Stimulated activated CD4-positive, alpha-beta T cell treated with anti-CD3 and anti-CD28 coated beads, Interleukin-15, amount 100 ng/mL, for 1 hour (primary cell): ENCODE measurements at regions not wholly inside any gene's neighbourhood (a gene's known extent, or its start where the extent isn't known, plus 50 kb on each side); places are given as distances from the start of the nearest gene placed in this dataset.

Experiments used
- DNase-seq, 2 donors: peaks; one replicate each; pipeline ENCODE4 v3.0.0-alpha.2; 2020; ENCODE audit warnings: low read depth in 1 of 2, low spot score in 1 of 2

DNA sequence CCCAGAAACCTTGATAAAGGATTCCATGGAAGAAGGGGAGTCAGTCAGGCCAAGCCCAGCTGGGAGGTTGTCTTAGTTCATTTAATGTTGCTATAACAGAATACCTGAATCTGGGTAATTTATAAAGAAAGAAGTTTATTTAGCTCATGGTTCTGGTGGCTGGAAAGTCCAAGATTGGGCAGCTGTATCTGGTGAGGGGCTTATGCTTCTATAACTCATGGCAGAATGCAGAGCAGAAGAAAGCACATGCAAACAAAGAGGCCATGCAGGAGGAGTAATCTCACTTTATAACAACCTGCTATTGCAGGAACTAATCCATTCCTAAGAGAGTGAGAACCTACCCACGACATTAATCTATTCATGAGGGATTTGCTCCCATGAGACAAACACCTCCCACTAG is 54.2 kb upstream of the ANKRD1 start:
- no peak for DNase-seq

- no peak for DNase-seq
These were observed 56.4 kb upstream of the ANKRD1 start for GRCh38 chr10:90977162-90977854.

- no peak for DNase-seq
These were observed 57.1 kb upstream of the ANKRD1 start for GRCh38 chr10:90977855-90978486.

DNA sequence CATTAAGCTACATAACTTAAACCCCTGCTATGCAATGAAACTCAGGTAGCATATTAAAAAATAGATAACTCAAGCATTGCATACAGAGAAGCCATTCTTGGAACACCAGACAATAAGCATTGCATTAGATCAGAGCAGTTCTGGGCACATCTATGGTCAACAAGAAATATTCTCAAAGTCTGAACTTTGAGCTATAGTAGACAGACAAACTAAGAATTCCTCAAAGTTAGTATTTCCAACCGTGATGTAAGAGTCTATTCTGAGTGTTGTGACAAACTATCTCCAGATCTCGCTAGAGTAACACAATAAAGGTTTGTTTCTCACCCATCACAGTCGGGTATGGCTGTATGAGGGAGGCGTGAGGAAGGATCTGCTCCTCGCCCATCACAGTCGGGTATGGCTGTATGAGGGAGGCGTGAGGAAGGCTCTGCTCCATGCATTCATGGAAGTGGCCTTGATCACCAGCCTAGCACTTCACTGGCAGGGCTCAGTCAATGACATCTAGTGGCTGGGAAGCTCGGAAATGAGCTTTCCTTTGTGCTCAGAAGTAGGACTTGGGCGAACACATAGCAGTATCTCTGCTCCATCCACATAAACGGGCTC is 61.6 kb upstream of the ANKRD1 start:
- DNase-seq = no peak

- no peak for DNase-seq
These were observed 63.1 kb upstream of the ANKRD1 start for GRCh38 chr10:90983914-90984549.

GRCh38 chr10:90984898-90985297 is 64.0 kb upstream of the ANKRD1 start:
- no peak for DNase-seq

DNA sequence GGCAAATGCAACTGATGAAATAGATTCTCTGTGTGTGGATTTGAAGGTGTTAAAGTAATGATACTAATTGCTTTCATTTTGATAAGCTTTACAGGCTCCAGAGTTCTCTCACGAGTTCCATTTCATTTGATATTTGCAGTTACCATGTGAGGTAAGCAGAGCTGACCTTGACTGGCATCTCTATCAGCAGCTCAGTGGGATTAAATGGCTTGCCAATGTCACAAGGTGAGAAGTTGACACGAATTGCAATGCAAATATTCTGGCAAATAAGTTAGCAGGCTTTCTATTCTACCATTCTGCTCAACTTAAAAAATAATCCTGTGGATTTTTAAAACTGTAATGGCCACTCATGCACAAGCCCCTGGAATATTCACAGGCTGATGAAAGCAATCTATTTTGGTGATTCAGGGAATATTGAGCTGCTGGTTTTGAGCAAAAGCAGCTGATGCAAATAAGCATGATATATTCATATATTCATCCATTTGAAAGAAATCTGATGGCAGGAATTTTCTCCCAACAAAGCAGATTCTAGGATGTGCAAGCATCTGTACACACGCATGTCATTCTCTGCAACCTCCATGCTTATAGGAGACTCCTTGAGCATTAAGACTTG is 64.5 kb upstream of the ANKRD1 start:
- DNase-seq = no peak

DNA sequence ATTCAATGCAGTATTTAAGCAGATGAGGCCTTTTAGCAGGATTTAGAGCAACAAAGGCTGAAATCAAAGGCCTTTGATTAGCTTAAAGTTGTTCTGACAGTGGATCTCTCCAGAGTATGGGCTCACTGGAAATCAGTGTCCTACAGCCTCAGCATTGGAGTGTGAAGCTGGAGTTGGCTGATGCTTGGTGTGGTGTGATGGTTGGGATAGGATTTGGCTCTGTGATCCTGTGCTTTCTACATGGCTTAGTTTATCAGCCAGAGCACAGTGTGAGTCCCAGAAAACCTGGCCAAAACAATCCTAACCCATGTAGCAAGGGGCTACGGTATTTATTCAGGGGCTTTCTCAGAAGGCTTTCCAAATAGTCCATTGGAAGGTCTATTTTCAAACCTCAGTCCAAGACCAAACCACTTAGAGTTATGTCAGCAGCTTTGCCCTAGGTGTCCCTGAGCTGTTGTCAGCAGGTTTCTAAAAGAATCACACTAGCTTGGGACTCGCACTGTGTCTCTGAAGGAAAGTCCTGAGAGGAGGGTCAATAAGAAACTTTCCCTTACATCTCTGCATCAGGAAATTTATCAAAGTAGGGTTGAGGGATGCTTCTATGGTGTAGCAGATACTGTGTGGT is 65.4 kb upstream of the ANKRD1 start:
- DNase-seq = no peak

DNA sequence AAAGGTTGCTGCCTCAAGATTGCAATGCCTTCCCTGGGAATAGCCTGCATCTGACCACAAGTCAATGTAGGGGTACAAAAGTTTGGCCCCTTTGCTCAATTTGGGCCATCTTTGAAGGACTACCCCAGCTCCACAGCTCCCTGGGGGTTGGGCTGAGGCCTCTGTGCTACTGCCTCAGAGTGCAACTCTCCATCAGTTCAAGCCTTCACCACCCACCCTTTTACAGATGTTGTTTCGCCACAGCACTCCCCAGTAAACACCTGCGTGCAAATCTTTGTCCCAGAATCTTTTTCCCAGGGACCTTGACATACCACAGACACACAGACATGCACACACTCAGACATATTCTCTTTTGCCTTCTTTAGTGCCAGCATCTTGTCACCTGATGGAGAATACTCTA is 66.0 kb upstream of the ANKRD1 start:
- no peak for DNase-seq

DNA sequence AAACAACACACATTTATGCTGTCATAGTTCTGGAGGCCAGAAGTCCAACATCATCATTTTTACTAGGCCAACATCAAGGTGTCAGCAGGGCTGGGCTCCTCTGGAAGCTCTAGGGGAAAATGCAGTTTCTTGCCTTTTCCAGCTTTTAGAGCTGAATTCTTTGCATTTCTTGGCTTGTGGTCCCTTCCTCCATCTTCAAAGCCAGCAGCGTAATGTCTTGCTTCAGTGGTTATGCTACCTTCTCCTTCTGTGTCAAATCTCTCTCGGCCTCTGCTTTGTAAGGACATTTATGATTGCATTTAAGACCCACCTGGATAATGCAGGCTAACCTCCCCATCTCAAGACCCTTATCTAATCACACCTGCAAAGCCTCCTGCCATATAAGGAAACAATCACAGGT is 66.5 kb upstream of the ANKRD1 start:
- DNase-seq = no peak

GRCh38 chr10:90988024-90988423 is 67.1 kb upstream of the ANKRD1 start:
- DNase-seq = no peak

GRCh38 chr10:90988802-90989201 is 67.9 kb upstream of the ANKRD1 start:
- DNase-seq = no peak

DNA sequence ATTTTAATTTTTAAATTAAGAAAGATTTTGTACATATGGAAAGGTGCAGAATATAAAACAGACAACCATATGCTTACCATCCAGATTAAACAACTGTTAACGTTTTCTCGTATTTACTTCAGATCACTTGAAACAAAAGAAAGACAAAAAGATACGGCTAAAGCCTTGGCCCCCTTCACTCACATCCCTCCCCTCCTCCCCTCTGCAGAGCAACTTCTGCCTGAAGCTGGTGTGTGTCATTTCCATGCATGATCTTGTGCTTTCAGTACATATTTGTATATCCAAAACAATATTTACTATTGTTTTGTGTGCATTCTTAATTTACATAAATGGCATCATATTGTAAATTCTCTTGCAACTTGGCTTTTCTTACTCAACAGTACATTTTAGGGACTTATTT is 68.5 kb upstream of the ANKRD1 start:
- no peak for DNase-seq

GRCh38 chr10:90992462-90992861 is 71.6 kb upstream of the ANKRD1 start:
- no peak for DNase-seq

- DNase-seq = no peak
These were observed 72.5 kb upstream of the ANKRD1 start for GRCh38 chr10:90993340-90993739.

DNA sequence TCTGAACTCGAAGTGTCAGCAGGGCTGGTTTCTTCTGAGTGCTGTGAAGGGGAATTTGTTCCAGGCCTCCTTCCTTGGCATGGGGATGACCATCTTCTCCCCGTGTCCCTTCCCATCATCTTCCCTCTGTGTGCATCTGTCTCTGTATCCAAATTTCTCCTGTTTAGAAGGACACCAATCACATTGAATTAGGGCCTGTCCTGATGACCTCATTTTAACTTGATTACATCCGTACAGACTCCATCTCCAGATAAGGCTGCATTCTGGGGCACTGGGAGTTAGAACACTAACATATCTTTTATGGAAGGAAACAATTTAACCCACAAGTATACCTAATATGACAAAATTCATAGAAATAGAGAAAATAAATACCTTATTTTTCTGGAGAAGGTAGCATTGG is 76.8 kb upstream of the ANKRD1 start:
- DNase-seq = no peak

GRCh38 chr10:90998733-90999511 is 78.0 kb upstream of the ANKRD1 start:
- DNase-seq = no peak

DNA sequence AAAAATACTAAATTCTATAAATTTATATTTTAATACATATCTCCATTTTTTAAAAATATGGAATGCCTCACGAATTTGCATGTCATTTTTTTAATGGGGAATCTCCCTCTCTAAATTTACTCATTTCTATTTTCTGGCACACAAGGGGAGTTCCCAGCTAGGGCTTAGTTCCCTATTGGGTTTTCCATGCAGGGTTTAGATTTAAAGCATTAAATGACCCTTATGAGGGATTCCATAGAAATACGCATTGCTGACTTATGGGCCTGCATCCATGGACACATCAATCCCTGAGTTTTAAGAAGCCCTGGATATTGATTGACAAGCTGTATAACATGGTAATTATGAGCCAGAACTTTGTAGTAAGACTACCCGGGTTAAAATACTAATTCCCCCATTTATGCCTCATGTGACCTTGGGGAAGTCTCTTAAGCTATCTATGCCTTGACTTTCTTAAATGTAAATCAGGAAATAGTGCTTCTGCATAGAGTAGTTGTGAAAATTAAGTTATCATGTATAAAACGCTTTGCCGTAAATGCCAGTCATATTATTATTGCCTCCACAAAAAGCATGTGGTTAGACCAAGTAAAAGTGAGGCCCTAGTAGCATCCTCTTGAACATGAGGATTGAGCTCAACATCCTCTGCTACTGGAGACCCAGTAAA is 78.8 kb upstream of the ANKRD1 start:
- DNase-seq = no peak

DNA sequence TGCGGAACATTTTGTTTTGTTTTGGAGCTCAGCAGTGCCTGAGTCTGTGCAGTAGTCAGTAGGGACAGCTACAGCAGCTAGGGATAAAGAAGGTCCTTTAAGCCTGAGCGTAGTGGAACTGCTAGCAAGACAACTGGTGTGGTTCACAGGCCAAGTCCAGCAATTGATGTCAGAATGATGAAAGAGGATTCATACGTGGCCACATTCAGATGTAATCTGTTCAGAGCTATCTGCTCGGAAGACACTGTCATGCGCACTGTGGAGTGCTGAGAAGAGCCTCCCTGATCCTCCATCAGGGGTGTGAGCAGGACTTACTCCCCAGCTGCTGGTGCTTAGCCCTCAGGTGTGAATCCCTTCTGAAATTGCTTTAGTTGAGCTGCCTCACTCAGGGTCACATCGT is 79.6 kb upstream of the ANKRD1 start:
- no peak for DNase-seq

GRCh38 chr10:91000985-91001384 is 80.1 kb upstream of the ANKRD1 start:
- no peak for DNase-seq
